H9 (cell line): ENCODE measurements at regions not wholly inside any gene's neighbourhood (a gene's known extent, or its start where the extent isn't known, plus 50 kb on each side); places are given as distances from the start of the nearest gene placed in this dataset.

ENCODE experiments used
- DNase-seq: peaks from one replicate; pipeline ENCODE4 v3.0.0-alpha.2; 2017
- H2AFZ ChIP-seq: one replicate; pipeline ENCODE4 v1.6.1; 2013; ENCODE audit warnings: mild to moderate bottlenecking, low read length, control low read depth, moderate library complexity
- H2AK5ac ChIP-seq: 2 replicates; pipeline ENCODE4 v1.6.1; 2013; ENCODE audit warnings: low read length, control low read depth, mixed read lengths; ENCODE audit not compliant: insufficient read length
- H2BK120ac ChIP-seq: one replicate; pipeline ENCODE4 v1.6.1; 2013; ENCODE audit warnings: low read depth, mild to moderate bottlenecking, low read length, control low read depth, inconsistent platforms; ENCODE audit not compliant: poor library complexity, severe bottlenecking
- H2BK12ac ChIP-seq: 2 replicates; pipeline ENCODE4 v1.6.1; 2013; ENCODE audit warnings: low read length, control low read depth, mixed read lengths, low read depth; ENCODE audit not compliant: insufficient read length
- H2BK15ac ChIP-seq: 2 replicates; pipeline ENCODE4 v1.6.1; 2013; ENCODE audit warnings: low read depth, low read length, control low read depth
- H2BK20ac ChIP-seq: one replicate; pipeline ENCODE4 v1.6.1; 2013; ENCODE audit warnings: low read depth, mild to moderate bottlenecking, low read length, control low read depth, inconsistent platforms; ENCODE audit not compliant: poor library complexity, severe bottlenecking
- H2BK5ac ChIP-seq: 2 replicates; pipeline ENCODE4 v1.6.1; 2013; ENCODE audit warnings: low read length, control low read depth, mixed read lengths; ENCODE audit not compliant: insufficient read length
- H3K14ac ChIP-seq: 2 replicates; pipeline ENCODE4 v1.6.1; 2013; ENCODE audit warnings: low read length, control low read depth; ENCODE audit not compliant: insufficient read depth
- H3K18ac ChIP-seq: 2 replicates; pipeline ENCODE4 v1.6.1; 2013; ENCODE audit warnings: low read depth, mild to moderate bottlenecking, mixed read lengths, low read length, control low read depth; ENCODE audit not compliant: insufficient read length
- H3K23ac ChIP-seq: 2 replicates; pipeline ENCODE4 v1.6.1; 2013; ENCODE audit warnings: low read length, control low read depth, mixed read lengths, low read depth; ENCODE audit not compliant: insufficient read length
- H3K23me2 ChIP-seq: 2 replicates; pipeline ENCODE4 v1.6.1; 2013; ENCODE audit warnings: low read depth, mild to moderate bottlenecking, mixed read lengths, low read length, control low read depth; ENCODE audit not compliant: insufficient read length, poor library complexity, severe bottlenecking
- H3K27ac ChIP-seq: 2 replicates; pipeline ENCODE4 v1.5.1; 2013; ENCODE audit warnings: low read length, control low read depth, mixed read lengths, low read depth; ENCODE audit not compliant: insufficient read length
- H3K27me3 ChIP-seq: 2 replicates; pipeline ENCODE4 v1.6.1; 2013; ENCODE audit warnings: low read length, control low read depth, inconsistent platforms; ENCODE audit not compliant: insufficient read depth
- H3K4ac ChIP-seq: 2 replicates; pipeline ENCODE4 v1.6.1; 2013; ENCODE audit warnings: low read depth, mild to moderate bottlenecking, control low read depth, inconsistent platforms, low read length, moderate library complexity
- H3K4me1 ChIP-seq: 2 replicates; pipeline ENCODE4 v1.6.1; 2013; ENCODE audit warnings: low read length, control low read depth, inconsistent platforms; ENCODE audit not compliant: insufficient read depth
- H3K4me2 ChIP-seq: 2 replicates; pipeline ENCODE4 v1.6.1; 2013; ENCODE audit warnings: low read length, control low read depth, mixed read lengths; ENCODE audit not compliant: insufficient read length, insufficient read depth
- H3K56ac ChIP-seq: 2 replicates; pipeline ENCODE4 v1.6.1; 2013; ENCODE audit warnings: low read depth, mild to moderate bottlenecking, mixed read lengths, low read length, control low read depth; ENCODE audit not compliant: insufficient read length
- H3K79me1 ChIP-seq: 2 replicates; pipeline ENCODE4 v1.6.1; 2013; ENCODE audit warnings: low read depth, mild to moderate bottlenecking, moderate library complexity, low read length, control low read depth, inconsistent platforms; ENCODE audit not compliant: insufficient read depth, poor library complexity, severe bottlenecking
- H3K79me2 ChIP-seq: 2 replicates; pipeline ENCODE4 v1.6.1; 2013; ENCODE audit warnings: low read length, control low read depth, inconsistent platforms; ENCODE audit not compliant: insufficient read depth
- H3K9ac ChIP-seq: 2 replicates; pipeline ENCODE4 v1.6.1; 2013; ENCODE audit warnings: low read length, control low read depth, mixed read lengths; ENCODE audit not compliant: insufficient read length; ENCODE audit errors: extremely low read depth
- H3K9me3 ChIP-seq: one replicate; pipeline ENCODE4 v1.6.1; 2013; ENCODE audit warnings: low read depth, low read length, inconsistent platforms; ENCODE audit not compliant: control insufficient read depth
- H3T11ph ChIP-seq: one replicate; pipeline ENCODE4 v1.6.1; 2013; ENCODE audit warnings: mild to moderate bottlenecking, low read length, control low read depth, inconsistent platforms
- H4K20me1 ChIP-seq: one replicate; pipeline ENCODE4 v1.6.1; 2013; ENCODE audit not compliant: control insufficient read depth, insufficient read length, insufficient read depth
- H4K5ac ChIP-seq: 2 replicates; pipeline ENCODE4 v1.6.1; 2013; ENCODE audit warnings: low read depth, mild to moderate bottlenecking, mixed read lengths, low read length, control low read depth; ENCODE audit not compliant: insufficient read length
- H4K8ac ChIP-seq: replicated peaks from 2 replicates; pipeline ENCODE4 v1.6.1; 2013; ENCODE audit warnings: low read length, control low read depth, mixed read lengths, low read depth; ENCODE audit not compliant: insufficient read length
- H4K91ac ChIP-seq: 2 replicates; pipeline ENCODE4 v1.6.1; 2013; ENCODE audit warnings: low read depth, mild to moderate bottlenecking, moderate library complexity, mixed read lengths, low read length, control low read depth; ENCODE audit not compliant: insufficient read length
- H3K27ac Mint-ChIP-seq, 3 experiments: 2 replicates in 2 of 3; 3 replicates in 1 of 3; pipeline ENCODE4 v1.8.0; 2020 to 2021; ENCODE audit warnings: mixed read lengths in 3 of 3, mild to moderate bottlenecking in 1 of 3, moderate library complexity in 1 of 3
- H3K27me3 Mint-ChIP-seq: 2 replicates; pipeline ENCODE4 v1.8.0; 2021; ENCODE audit warnings: low read depth, mild to moderate bottlenecking, moderate library complexity, mixed read lengths
- H3K36me3 Mint-ChIP-seq, 3 experiments: 2 replicates in 2 of 3; 3 replicates in 1 of 3; pipeline ENCODE4 v1.8.0; 2020 to 2021; ENCODE audit warnings: low read depth in 3 of 3, mixed read lengths in 3 of 3; ENCODE audit not compliant: insufficient read depth in 1 of 3
- H3K4me1 Mint-ChIP-seq, 2 experiments: 2 replicates each; pipeline ENCODE4 v1.8.0; 2020; ENCODE audit warnings: mixed read lengths in 2 of 2
- H3K4me3 Mint-ChIP-seq, 2 experiments: 2 replicates in 1 of 2; 3 replicates in 1 of 2; pipeline ENCODE4 v1.8.0; 2020 to 2021; ENCODE audit warnings: mild to moderate bottlenecking in 2 of 2, mixed read lengths in 2 of 2, moderate library complexity in 1 of 2
- H3K9me3 Mint-ChIP-seq, 2 experiments: 2 replicates in 1 of 2; 3 replicates in 1 of 2; pipeline ENCODE4 v1.8.0; 2020; ENCODE audit warnings: mild to moderate bottlenecking in 2 of 2, mixed read lengths in 2 of 2, moderate library complexity in 1 of 2
- CTCF ChIP-seq: fragments of 200-600 bp; sonication (generic); conservative IDR thresholded peaks from 3 replicates; pipeline ENCODE4 v1.8.0; 2021; ENCODE audit warnings: antibody characterized with exemption, mild to moderate bottlenecking
- WGBS: extraction: QIAGEN DNeasy Blood & Tissue Kit; methylation state at CpG from one replicate; pipeline ENCODE4 v1.1.7; 2013; ENCODE audit warnings: missing lambda C conversion rate, low lambda C conversion rate, mixed read lengths; ENCODE audit not compliant: insufficient read length; ENCODE audit errors: extremely low coverage; 5-methylcytosine and 5-hydroxymethylcytosine counted together

GRCh38 chr2:51881673-51882072, 849.7 kb upstream of the NRXN1 start:
- Histone ChIP-seq H3K4me1 (no peaks in the 10 kb centered on the region), H3K9ac (no peak overlapping the region), H2BK120ac (no peak overlapping the region), H3K23ac (no peak overlapping the region), H2BK20ac (no peak overlapping the region), H3K9me3 (no peaks in the 10 kb centered on the region), H2AFZ (no peak overlapping the region), H3K4ac (no peak overlapping the region), H3K23me2 (no peaks in the 10 kb centered on the region), H2BK5ac (no peak overlapping the region), H3K18ac (no peak overlapping the region), H2AK5ac (no peak overlapping the region), H4K5ac (no peak overlapping the region), H3K27me3 (no peaks in the 10 kb centered on the region), H4K91ac (no peak overlapping the region), H3T11ph (no peak overlapping the region), H3K56ac (no peak overlapping the region), H3K79me1 (no peaks in the 10 kb centered on the region), H2BK15ac (no peak overlapping the region), H3K14ac (no peak overlapping the region), H3K27ac (no peak overlapping the region), H3K79me2 (no peaks in the 10 kb centered on the region), H3K4me2 (no peak overlapping the region), H2BK12ac (no peak overlapping the region), H4K20me1 (no peaks in the 10 kb centered on the region), H4K8ac (no peak overlapping the region)
- TF ChIP-seq CTCF = no peak
- peaks cover 0 to 10% (median 7%) of the 10 kb centered on the region in 3 experiments; a peak in 4 of 7 replicates for H3K36me3 Mint-ChIP-seq
- peaks cover 18 to 23% of the 10 kb centered on the region in 2 experiments; a peak in 4 of 5 replicates for H3K9me3 Mint-ChIP-seq
- no peaks in the 10 kb centered on the region for H3K27me3 Mint-ChIP-seq
- no peak overlapping the region for H3K4me3 Mint-ChIP-seq
- no CpG with 5 or more reads among the region's 3 CpGs for WGBS
- no peaks in the 10 kb centered on the region for H3K4me1 Mint-ChIP-seq
- DNase-seq = no peak
- H3K27ac Mint-ChIP-seq = no peak overlapping the region; a peak in 1 of 7 replicates
